Renal cortical epithelial cell (primary cell): ENCODE measurements at regions not wholly inside any gene's neighbourhood (a gene's known extent, or its start where the extent isn't known, plus 50 kb on each side); places are given as distances from the start of the nearest gene placed in this dataset.

Experiments used
- DNase-seq: peaks from one replicate; pipeline ENCODE4 v3.0.0-alpha.2; 2011; ENCODE audit warnings: low read depth

- no peak for DNase-seq
Measured at GRCh38 chr15:69949485-69949884, 148.2 kb downstream of the TLE3 start.

DNA sequence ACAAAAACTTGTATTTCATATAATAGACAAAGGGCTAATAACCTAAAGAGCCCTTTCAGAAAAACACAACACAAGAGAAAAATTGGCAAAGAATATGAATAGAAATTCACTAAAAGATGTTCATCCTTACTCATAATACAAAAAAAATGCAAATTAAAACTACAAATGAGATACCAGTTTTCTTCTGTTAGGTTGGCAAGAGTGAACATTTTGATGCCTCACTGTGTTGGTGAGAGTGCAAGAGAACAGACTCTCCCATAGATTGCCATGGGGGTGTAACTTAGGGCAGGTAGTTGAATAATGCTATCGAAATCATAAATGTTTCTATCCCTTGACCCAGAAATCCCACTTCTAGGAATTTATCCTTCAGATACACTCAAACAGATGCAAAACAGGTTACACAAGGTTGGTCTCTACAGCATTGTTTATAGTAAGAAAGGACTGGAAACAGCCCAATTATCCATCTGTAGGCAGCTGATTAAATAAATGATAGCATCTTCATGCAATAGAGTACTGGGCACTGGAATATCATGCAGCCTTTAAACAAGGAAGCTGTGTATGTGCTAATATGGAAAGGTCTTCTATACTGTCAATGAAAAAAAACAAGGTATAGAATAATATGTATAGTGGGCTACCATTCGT lies 146.3 kb downstream of the TLE3 start:
- no peak for DNase-seq

- no peak for DNase-seq
Measured at GRCh38 chr15:69951898-69952555, 145.7 kb downstream of the TLE3 start.

DNA sequence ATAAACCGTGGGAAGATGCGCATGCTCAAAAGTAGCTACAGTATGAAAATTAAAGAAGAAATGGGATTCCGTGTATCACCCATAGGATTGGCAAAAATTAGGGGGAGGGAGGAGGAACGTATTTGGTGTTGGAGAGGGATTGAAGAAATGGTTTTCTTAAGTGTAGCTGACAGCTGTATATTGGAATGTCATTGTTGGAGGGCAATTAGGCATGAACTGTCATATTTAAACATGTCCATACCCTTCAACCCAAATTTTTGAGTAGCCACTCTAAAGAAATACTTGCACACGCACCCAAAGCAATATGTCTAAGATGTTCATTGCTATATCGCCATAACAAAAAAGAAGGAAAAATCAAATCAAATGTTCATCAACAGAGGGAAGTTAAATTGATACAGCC lies 144.7 kb downstream of the TLE3 start:
- no peak for DNase-seq

DNA sequence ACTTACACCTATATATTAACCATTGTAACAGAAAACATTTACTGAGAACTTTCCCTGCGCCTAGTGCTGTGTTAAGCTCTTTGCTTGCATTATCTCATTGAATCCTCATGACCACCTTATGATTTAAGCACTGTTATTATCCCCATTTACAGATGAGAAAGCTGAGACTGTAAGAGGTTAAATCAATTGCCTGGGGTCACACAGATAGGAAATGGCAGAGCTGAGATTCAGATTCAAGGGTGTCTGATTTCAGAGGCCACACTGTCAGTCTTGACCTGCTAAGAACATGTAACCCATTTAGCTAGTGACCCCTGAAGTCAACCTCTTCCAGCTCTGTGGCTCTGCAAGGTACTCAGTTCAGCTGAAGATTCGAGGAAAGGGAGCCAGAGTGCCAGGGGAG lies 143.9 kb downstream of the TLE3 start:
- DNase-seq: no peak

GRCh38 chr15:69954666-69955065 lies 143.1 kb downstream of the TLE3 start:
- DNase-seq: no peak

DNA sequence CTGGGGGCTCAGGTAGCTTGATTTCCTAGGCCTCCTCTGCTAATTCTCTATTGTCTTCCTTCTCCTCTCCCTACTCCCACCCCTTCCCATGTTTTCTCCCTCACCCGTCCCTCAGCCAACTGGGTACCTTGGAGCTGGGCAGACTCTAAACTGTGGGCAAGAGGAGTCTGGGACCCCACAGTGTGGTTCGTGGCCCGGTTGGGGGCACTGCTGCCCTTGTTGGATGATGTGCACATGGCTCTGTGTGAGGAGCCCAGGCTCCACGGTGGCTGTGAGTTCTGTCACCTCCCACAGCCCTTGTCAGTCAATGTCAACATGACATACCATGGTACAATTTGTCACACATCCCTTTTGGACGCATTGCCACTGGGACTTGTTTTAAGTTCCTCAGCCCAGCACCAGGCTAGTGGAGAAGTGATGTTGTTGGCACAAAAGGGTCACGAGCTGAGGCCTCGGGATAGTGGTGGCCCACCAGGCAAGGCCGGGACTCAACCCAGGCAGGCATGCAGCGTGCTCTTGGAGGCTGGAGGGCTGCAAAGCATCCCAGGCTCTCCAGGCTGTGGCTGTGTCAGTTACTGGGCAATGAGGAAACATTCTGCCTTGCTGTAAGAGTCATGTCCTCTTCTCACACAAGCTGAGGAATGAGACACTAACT lies 142.3 kb downstream of the TLE3 start:
- no peak for DNase-seq

GRCh38 chr15:69956417-69956816 lies 141.3 kb downstream of the TLE3 start:
- no peak for DNase-seq

DNA sequence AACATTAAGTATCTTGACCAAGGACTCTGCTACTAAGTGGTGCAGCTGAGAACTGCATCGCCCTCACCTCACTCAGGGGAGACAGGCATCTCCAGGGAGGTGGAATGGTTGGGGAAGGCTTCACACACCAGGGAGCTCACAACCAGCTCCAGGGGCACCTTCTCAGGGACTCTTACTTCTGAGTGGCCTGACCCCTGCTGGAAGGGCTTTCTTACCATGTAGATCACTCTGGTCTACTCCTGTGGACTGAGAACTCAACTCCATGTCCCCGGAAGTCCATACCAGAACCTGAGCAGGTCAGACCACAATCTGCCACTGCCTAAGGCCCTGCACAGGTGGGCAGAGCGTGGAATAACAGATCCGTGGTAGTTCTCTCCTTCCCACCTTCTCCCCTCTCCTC lies 140.5 kb downstream of the TLE3 start:
- DNase-seq: no peak

DNA sequence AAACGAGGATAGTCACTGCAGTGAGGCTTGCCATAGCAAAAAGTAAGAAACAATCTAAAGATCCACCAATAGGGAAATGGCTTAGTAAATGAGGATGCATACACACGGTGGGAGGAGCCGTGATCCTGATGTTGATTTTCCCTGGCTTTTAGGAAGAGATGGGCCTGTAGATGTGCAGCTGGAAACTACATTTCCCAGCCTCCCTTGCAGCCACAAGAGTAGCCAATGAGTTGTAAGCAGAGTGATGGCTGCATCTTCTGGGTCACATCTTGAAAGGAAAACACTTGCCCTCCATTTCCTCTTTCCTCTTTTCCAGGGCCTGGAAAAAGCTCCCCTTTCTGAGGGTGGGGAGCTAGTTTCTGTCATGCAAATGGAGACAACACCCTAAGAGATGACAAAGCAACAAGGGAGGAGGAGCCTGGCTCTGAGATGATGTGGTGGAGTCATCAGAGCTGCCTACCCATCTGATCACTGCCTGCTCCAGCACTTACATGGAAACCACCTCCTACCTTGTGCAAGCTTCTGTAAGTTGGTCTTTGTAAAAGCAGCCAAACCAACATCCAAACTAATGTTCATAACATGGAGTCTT lies 139.1 kb downstream of the TLE3 start:
- DNase-seq: no peak

GRCh38 chr15:69962561-69962960 lies 135.2 kb downstream of the TLE3 start:
- no peak for DNase-seq

DNA sequence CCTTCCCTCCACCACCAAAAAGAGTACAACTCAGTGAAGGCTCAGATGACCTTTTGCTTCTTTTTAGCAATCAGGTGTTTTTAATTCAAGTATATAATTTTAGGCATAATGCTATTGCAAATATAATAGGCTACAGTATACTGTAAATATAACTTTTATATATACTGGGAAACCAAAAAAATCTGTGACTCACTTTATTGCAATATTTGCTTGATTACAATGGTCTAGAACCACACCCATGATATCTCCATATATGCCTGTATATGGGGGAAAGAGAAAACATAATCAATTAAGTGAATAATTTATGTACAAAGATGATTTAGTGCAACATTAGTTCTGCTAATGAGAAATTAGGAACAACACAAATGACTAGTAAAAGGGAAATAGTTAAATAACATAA lies 134.3 kb downstream of the TLE3 start:
- no peak for DNase-seq

DNA sequence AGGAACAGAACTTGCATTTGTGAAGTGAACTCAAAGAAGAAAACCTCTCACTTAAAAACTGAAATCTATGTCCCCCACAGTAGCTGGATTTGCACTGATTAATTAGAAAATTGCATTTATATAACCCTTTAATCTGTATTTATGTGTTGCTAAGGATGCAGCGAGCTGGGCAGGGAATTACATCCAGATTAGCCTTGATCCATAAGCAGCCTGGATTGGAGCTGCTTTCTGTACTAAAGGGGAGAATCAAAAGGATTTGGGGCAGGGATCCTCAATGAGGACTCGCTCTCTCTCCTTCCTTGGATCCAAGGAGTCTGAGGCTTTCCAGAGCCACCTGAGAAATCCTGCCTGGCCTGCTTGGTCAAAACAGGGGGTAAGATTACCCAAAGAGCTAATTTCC lies 125.9 kb downstream of the TLE3 start:
- no peak for DNase-seq

GRCh38 chr15:69972436-69972835 lies 125.3 kb downstream of the TLE3 start:
- no peak for DNase-seq

GRCh38 chr15:69973102-69973714 lies 124.5 kb downstream of the TLE3 start:
- DNase-seq: peak; percentile 68

DNA sequence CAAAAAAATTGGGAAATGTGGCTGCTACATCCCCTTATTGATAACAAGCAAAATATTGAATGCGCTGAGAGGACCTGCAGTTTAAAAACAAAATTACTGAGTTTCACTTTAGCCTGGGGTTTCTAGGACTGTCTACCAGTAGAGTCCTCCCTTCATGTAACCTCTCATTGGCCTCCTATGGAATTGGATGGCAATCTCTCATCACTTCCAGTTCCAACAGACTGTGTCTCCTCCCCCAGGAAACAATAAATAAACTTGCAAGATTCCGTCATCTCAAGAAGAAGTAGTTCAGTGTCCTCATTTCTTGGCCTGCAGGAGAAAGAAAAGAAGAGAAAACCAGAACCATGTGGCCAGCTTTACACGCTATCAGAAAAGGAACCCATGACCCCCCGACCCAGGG lies 123.8 kb downstream of the TLE3 start:
- no peak for DNase-seq

DNA sequence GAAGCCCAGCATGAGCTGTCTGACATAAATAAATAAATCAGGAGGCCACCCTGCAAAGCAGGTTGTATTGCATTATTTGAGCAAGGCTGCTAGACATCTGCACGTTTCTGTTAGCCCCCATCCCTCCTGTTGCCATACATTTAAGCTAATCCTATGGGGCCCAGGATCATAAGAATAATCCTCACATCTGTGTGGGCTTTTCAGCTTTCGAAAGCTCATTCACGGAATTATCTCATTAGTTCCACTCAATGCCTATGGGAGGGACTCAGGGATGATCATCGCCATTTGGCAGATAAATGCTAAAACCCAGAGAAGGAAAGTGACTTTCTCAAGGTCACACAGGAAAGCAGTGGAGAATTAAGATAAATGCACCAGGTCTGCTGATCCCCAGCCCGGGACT lies 123.4 kb downstream of the TLE3 start:
- DNase-seq: no peak

- peak; percentile 33 for DNase-seq
Measured at GRCh38 chr15:69976366-69976994, 121.2 kb downstream of the TLE3 start.

- DNase-seq: no peak
Measured at GRCh38 chr15:69978603-69979002, 119.1 kb downstream of the TLE3 start.

DNA sequence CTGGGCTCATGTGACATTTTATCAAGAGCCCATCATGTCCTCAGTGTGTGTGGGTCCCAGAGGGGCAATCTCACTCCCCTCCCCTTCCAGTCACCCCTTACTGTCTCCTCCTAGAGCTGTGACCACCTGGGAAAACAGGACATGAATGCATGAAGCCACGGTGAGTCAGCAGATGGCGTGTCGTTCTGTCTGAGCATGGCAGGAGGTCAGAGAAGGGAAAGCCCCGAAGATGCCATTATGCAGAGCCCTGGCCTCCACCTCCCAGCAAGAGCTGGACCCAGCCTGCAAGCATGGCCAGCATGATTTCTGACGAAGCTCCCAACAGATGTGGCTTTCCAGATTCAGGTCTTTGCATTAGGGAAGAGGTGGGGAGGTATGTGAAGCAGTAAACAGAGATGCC lies 118.5 kb downstream of the TLE3 start:
- peak; percentile 24 for DNase-seq

DNA sequence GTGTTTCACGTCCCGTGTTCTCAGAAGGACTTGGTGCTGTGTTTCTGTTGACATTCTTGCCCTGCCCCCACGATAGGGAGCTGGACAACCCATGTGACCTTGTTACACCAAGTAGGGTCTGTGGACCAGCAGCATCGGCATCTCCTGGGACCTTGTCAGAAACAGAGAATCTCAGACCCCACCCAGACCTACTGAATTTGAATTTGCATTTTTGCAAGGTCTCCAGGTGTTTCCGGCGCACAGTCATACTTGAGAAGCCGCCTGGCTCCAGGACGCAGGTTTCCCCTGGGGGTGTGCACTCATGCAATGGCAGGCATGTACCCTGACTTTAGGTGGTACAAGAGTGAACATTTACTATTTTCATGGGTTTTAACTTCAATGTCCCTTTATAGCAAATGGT lies 117.9 kb downstream of the TLE3 start:
- DNase-seq: no peak
